SK-N-SH treated with all-trans-retinoic acid at 6 μM for 48 hours (cell line): ENCODE measurements at regions not wholly inside any gene's neighbourhood (a gene's known extent, or its start where the extent isn't known, plus 50 kb on each side); places are given as distances from the start of the nearest gene placed in this dataset.
A peak's percentile ranks its signal among the peaks of the same experiment; 100 is the strongest.

Experiments used
- ATAC-seq: fragments of 200-7000 bp; cut with Tn5 transposase; 3 replicates; pipeline ENCODE4 v1.9.1; 2020; ENCODE audit warnings: mild to moderate bottlenecking, moderate library complexity
- BACH2 ChIP-seq: fragments of 250-450 bp; sonication (Bioruptor Pico); IDR thresholded peaks from 2 replicates; pipeline ENCODE4 v1.9.0; 2021; ENCODE audit warnings: mild to moderate bottlenecking, borderline replicate concordance
- CSDC2 ChIP-seq: fragments of 250-450 bp; sonication (Bioruptor Pico); IDR thresholded peaks from 2 replicates; pipeline ENCODE4 v1.5.0; 2020; ENCODE audit warnings: mild to moderate bottlenecking, moderate library complexity
- ESRRG ChIP-seq: fragments of 250-450 bp; sonication (Bioruptor Pico); IDR thresholded peaks from 2 replicates; pipeline ENCODE4 v1.6.1; 2021; ENCODE audit warnings: mild to moderate bottlenecking
- GLIS3 ChIP-seq: fragments of 250-450 bp; sonication (Bioruptor Pico); IDR thresholded peaks from 2 replicates; pipeline ENCODE4 v1.5.0; 2020; ENCODE audit warnings: mild to moderate bottlenecking, moderate library complexity
- ISL1 ChIP-seq: fragments of 250-450 bp; sonication (Bioruptor Pico); IDR thresholded peaks from 2 replicates; pipeline ENCODE4 v2.1.2; 2022; ENCODE audit warnings: mild to moderate bottlenecking, moderate library complexity
- OSR1 ChIP-seq: fragments of 250-450 bp; sonication (Bioruptor Pico); IDR thresholded peaks from 2 replicates; pipeline ENCODE4 v1.8.0; 2022; ENCODE audit warnings: moderate library complexity, mild to moderate bottlenecking, inconsistent platforms
- RARB ChIP-seq: fragments of 250-450 bp; sonication (Bioruptor Pico); IDR thresholded peaks from 2 replicates; pipeline ENCODE4 v1.8.0; 2021; ENCODE audit warnings: mild to moderate bottlenecking, moderate library complexity
- SNAI2 ChIP-seq: fragments of 250-450 bp; sonication (Bioruptor Pico); IDR thresholded peaks from 2 replicates; pipeline ENCODE4 v1.5.0; 2020; ENCODE audit warnings: mild to moderate bottlenecking, moderate library complexity
- TCF4 ChIP-seq: fragments of 250-450 bp; sonication (Bioruptor Pico); IDR thresholded peaks from 2 replicates; pipeline ENCODE4 v1.8.0; 2021; ENCODE audit warnings: mild to moderate bottlenecking, moderate library complexity, borderline replicate concordance
- TOX ChIP-seq: fragments of 250-450 bp; sonication (Bioruptor Pico); IDR thresholded peaks from 2 replicates; pipeline ENCODE4 v1.8.0; 2021; ENCODE audit warnings: mild to moderate bottlenecking, moderate library complexity, borderline replicate concordance
- ZC3H10 ChIP-seq: fragments of 250-450 bp; sonication (Bioruptor Pico); IDR thresholded peaks from 2 replicates; pipeline ENCODE4 v1.5.1; 2021; ENCODE audit warnings: mild to moderate bottlenecking, moderate library complexity
- ZFP30 ChIP-seq: fragments of 450-650 bp; formaldehyde crosslinking; IDR thresholded peaks from 2 replicates; pipeline ENCODE4 v1.5.0; 2022; ENCODE audit warnings: mild to moderate bottlenecking, moderate library complexity
- ZNF565 ChIP-seq: fragments of 450-650 bp; formaldehyde crosslinking; conservative IDR thresholded peaks from 2 replicates; pipeline ENCODE4 v1.5.0; 2020; ENCODE audit warnings: low read depth, mild to moderate bottlenecking, moderate library complexity
- ZNF70 ChIP-seq: fragments of 450-650 bp; formaldehyde crosslinking; IDR thresholded peaks from 2 replicates; pipeline ENCODE4 v1.5.0; 2020; ENCODE audit warnings: mild to moderate bottlenecking, moderate library complexity
- ZNF8 ChIP-seq: fragments of 450-650 bp; formaldehyde crosslinking; IDR thresholded peaks from 2 replicates; pipeline ENCODE4 v1.5.0; 2020; ENCODE audit warnings: mild to moderate bottlenecking, moderate library complexity
- TF ChIP-seq, protein P1 (sequence below): fragments of 250-450 bp; sonication (Bioruptor Pico); IDR thresholded peaks from 2 replicates; pipeline ENCODE4 v1.8.0; 2021; ENCODE audit warnings: low read depth, mild to moderate bottlenecking, moderate library complexity, borderline replicate concordance
- TF ChIP-seq, protein P2 (sequence below): fragments of 250-450 bp; sonication (Bioruptor Pico); IDR thresholded peaks from 2 replicates; pipeline ENCODE4 v1.5.0; 2020; ENCODE audit warnings: mild to moderate bottlenecking, moderate library complexity
- TF ChIP-seq, protein P3 (sequence below): fragments of 250-450 bp; sonication (Bioruptor Pico); IDR thresholded peaks from 2 replicates; pipeline ENCODE4 v1.8.0; 2020; ENCODE audit warnings: mild to moderate bottlenecking, moderate library complexity, borderline replicate concordance
- TF ChIP-seq, protein P4 (sequence below): fragments of 250-450 bp; sonication (Bioruptor Pico); IDR thresholded peaks from 2 replicates; pipeline ENCODE4 v1.5.1; 2020; ENCODE audit warnings: low read depth, mild to moderate bottlenecking, moderate library complexity
- TF ChIP-seq, protein P5 (sequence below): fragments of 250-450 bp; sonication (Bioruptor Pico); IDR thresholded peaks from 2 replicates; pipeline ENCODE4 v1.5.1; 2021; ENCODE audit warnings: mild to moderate bottlenecking, moderate library complexity

DNA sequence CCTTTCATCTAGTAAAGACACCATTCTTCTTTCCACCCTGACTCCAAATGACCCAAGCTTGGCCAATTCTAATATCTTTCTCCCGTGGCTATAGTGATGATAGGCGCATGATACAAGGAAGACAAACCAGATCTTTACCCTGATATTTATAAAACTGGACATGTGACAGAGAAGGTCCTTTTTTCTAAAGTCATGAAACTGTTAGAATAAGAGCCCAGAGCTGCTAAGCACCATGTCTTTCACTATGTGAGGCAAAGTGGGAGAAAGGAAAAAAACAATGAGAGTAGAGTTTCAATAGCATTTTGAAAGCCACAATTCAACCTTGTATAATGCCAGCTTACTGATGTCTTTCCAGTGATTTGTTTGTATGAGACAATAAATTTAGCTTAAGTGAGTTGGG lies 212.4 kb downstream of the RASSF9 start:
- ATAC-seq: no peak
- TF ChIP-seq, protein P1, sequence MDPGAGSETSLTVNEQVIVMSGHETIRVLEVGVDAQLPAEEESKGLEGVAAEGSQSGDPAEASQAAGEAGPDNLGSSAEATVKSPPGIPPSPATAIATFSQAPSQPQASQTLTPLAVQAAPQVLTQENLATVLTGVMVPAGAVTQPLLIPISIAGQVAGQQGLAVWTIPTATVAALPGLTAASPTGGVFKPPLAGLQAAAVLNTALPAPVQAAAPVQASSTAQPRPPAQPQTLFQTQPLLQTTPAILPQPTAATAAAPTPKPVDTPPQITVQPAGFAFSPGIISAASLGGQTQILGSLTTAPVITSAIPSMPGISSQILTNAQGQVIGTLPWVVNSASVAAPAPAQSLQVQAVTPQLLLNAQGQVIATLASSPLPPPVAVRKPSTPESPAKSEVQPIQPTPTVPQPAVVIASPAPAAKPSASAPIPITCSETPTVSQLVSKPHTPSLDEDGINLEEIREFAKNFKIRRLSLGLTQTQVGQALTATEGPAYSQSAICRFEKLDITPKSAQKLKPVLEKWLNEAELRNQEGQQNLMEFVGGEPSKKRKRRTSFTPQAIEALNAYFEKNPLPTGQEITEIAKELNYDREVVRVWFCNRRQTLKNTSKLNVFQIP: no peak
- no peak for TF ChIP-seq ZNF8 (CRISPR knock-in tag)
- TF ChIP-seq ZNF70 (CRISPR knock-in tag): no peak
- no peak for TF ChIP-seq BACH2 (CRISPR knock-in tag)
- TF ChIP-seq GLIS3: no peak
- no peak for TF ChIP-seq ZNF565 (CRISPR knock-in tag)
- TF ChIP-seq, protein P2, sequence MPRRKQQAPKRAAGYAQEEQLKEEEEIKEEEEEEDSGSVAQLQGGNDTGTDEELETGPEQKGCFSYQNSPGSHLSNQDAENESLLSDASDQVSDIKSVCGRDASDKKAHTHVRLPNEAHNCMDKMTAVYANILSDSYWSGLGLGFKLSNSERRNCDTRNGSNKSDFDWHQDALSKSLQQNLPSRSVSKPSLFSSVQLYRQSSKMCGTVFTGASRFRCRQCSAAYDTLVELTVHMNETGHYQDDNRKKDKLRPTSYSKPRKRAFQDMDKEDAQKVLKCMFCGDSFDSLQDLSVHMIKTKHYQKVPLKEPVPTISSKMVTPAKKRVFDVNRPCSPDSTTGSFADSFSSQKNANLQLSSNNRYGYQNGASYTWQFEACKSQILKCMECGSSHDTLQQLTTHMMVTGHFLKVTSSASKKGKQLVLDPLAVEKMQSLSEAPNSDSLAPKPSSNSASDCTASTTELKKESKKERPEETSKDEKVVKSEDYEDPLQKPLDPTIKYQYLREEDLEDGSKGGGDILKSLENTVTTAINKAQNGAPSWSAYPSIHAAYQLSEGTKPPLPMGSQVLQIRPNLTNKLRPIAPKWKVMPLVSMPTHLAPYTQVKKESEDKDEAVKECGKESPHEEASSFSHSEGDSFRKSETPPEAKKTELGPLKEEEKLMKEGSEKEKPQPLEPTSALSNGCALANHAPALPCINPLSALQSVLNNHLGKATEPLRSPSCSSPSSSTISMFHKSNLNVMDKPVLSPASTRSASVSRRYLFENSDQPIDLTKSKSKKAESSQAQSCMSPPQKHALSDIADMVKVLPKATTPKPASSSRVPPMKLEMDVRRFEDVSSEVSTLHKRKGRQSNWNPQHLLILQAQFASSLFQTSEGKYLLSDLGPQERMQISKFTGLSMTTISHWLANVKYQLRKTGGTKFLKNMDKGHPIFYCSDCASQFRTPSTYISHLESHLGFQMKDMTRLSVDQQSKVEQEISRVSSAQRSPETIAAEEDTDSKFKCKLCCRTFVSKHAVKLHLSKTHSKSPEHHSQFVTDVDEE (CRISPR knock-in tag): no peak
- TF ChIP-seq TCF4: no peak
- no peak for TF ChIP-seq ZFP30 (CRISPR knock-in tag)

DNA sequence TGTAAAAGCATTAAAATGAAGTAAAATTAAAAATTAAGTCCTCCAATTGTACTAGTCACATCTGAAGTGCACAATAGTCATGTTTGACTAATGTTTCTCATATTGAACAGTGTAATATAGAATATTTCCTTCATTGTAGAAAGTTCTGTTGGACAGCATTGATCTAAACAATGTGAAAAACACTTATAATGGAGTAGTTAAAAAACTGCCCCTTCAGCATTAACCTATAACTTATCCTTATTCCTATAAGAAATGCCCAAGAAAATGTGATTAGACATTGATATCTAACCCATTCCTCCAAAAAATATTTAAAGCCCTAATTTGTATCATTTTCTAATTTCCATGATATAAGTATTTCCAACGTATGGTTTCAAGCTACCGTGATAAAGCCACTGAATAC lies 210.7 kb downstream of the RASSF9 start:
- ATAC-seq: no peak
- TF ChIP-seq ISL1 (CRISPR knock-in tag): no peak
- TF ChIP-seq CSDC2 (CRISPR knock-in tag): no peak
- no peak for TF ChIP-seq ZNF8 (CRISPR knock-in tag)
- no peak for TF ChIP-seq RARB (CRISPR knock-in tag)
- TF ChIP-seq, protein P2 (CRISPR knock-in tag): no peak
- TF ChIP-seq, protein P3, sequence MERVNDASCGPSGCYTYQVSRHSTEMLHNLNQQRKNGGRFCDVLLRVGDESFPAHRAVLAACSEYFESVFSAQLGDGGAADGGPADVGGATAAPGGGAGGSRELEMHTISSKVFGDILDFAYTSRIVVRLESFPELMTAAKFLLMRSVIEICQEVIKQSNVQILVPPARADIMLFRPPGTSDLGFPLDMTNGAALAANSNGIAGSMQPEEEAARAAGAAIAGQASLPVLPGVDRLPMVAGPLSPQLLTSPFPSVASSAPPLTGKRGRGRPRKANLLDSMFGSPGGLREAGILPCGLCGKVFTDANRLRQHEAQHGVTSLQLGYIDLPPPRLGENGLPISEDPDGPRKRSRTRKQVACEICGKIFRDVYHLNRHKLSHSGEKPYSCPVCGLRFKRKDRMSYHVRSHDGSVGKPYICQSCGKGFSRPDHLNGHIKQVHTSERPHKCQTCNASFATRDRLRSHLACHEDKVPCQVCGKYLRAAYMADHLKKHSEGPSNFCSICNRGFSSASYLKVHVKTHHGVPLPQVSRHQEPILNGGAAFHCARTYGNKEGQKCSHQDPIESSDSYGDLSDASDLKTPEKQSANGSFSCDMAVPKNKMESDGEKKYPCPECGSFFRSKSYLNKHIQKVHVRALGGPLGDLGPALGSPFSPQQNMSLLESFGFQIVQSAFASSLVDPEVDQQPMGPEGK (CRISPR knock-in tag): no peak
- TF ChIP-seq ZFP30 (CRISPR knock-in tag): no peak
- no peak for TF ChIP-seq OSR1 (CRISPR knock-in tag)
- TF ChIP-seq ESRRG (CRISPR knock-in tag): no peak
- TF ChIP-seq SNAI2 (CRISPR knock-in tag): no peak

DNA sequence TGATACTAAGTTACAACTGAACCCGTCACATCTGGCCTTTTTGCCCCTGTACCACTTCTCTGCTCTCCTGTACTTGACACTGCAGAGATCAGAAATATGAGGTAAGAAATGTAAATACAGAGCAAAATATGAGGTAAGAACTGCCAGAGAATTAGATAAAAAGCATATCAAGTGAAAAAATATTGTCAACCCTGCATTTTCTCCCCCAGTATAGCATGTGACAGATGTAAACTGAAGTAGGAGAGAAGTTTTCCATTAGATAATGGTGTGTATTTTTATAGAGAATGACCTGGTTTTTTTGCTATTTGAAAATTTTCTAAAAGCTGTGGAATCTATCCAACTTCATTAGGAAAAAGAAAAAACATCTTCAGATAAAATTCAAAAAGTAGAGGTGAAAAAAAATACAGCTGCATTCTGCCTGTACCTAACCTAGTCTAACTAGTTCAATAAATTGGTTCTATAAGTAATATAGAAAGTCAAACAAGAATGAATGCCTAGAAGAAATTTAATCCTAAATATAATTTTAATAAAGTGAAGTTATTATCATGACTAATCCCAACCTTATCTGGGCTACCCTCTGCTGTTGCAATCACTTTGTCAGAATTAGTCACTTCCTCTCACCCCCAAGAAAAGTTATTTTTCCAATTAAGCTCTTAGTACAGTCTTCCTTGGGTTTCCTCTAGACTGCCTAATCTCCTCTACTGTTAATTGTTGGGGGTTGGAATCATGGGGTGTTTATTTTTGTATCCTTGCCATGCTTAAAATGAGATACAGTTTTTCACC lies 210.0 kb downstream of the RASSF9 start:
- peak; percentile 85 for ATAC-seq
- TF ChIP-seq ZNF565 (CRISPR knock-in tag): no peak

DNA sequence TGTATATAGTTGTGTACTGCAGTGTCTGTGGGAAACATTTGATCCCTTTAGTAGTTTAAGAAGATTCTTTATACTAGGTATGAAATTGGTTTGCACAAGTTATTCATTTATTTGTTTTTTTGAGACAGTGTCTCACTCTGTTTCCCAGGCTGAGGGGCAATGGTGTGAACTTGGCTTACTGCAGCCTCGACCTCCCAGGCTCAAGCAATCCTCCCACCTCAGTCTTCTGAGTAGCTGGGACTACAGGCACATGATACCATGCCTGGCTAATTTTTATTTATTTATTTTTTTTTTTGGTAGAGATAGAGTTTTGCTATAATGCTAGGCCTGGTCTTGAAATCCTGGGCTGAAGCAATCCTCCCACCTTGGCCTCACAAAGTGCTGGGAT lies 209.4 kb downstream of the RASSF9 start:
- ATAC-seq: peak; percentile 58
- TF ChIP-seq ZNF8 (CRISPR knock-in tag) (no peak), GLIS3 (no peak), ZC3H10 (CRISPR knock-in tag) (no peak), ZNF70 (CRISPR knock-in tag) (no peak), ISL1 (CRISPR knock-in tag) (no peak), BACH2 (CRISPR knock-in tag) (no peak), RARB (CRISPR knock-in tag) (no peak), TOX (CRISPR knock-in tag) (no peak), ESRRG (CRISPR knock-in tag) (no peak)
- TF ChIP-seq, protein P1: no peak
- TF ChIP-seq, protein P4, sequence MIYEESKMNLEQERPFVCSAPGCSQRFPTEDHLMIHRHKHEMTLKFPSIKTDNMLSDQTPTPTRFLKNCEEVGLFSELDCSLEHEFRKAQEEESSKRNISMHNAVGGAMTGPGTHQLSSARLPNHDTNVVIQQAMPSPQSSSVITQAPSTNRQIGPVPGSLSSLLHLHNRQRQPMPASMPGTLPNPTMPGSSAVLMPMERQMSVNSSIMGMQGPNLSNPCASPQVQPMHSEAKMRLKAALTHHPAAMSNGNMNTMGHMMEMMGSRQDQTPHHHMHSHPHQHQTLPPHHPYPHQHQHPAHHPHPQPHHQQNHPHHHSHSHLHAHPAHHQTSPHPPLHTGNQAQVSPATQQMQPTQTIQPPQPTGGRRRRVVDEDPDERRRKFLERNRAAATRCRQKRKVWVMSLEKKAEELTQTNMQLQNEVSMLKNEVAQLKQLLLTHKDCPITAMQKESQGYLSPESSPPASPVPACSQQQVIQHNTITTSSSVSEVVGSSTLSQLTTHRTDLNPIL (CRISPR knock-in tag): no peak
- TF ChIP-seq, protein P5, sequence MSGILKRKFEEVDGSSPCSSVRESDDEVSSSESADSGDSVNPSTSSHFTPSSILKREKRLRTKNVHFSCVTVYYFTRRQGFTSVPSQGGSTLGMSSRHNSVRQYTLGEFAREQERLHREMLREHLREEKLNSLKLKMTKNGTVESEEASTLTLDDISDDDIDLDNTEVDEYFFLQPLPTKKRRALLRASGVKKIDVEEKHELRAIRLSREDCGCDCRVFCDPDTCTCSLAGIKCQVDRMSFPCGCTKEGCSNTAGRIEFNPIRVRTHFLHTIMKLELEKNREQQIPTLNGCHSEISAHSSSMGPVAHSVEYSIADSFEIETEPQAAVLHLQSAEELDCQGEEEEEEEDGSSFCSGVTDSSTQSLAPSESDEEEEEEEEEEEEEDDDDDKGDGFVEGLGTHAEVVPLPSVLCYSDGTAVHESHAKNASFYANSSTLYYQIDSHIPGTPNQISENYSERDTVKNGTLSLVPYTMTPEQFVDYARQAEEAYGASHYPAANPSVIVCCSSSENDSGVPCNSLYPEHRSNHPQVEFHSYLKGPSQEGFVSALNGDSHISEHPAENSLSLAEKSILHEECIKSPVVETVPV (CRISPR knock-in tag): no peak
